HCT116 (cell line): ENCODE measurements at regions not wholly inside any gene's neighbourhood (a gene's known extent, or its start where the extent isn't known, plus 50 kb on each side); places are given as distances from the start of the nearest gene placed in this dataset.

Experiments used
- ATAC-seq: fragments of 200-7000 bp; cut with Tn5 transposase; 2 replicates; pipeline ENCODE4 v1.9.1; 2020; ENCODE audit warnings: mild to moderate bottlenecking, moderate library complexity
- BruUV-seq: library from RNA; stranded (reverse); fragments of 400-500 nt; replicated peaks from 2 replicates; lab custom pipeline; 2021; lab: Mats Ljungman, UMichigan
- CTCF ChIA-PET: fragments of 300-600 bp; sonication (Branson Sonifier 250); formaldehyde crosslinking; loops from one replicate; lab custom pipeline; 2021; ENCODE audit warnings: antibody characterized with exemption; lab: Charles Lee
- POLR2A ChIA-PET: fragments of 300-600, 350-600 bp; sonication (Branson Sonifier 250); formaldehyde crosslinking; loops from one replicate; lab custom pipeline; 2021; ENCODE audit warnings: antibody characterized with exemption; lab: Charles Lee
- RAD21 ChIA-PET, 2 experiments: fragments of 300-600 bp; sonication (Branson Sonifier 250); formaldehyde crosslinking; loops; one replicate each; lab custom pipeline; 2023; ENCODE audit warnings: low total read pairs in 2 of 2; ENCODE audit not compliant: uncharacterized antibody in 2 of 2, unreplicated experiment in 2 of 2, low non-redundant PET in 1 of 2; lab: Charles Lee
- DNase-seq: peaks from one replicate; pipeline ENCODE4 v3.0.0-alpha.2; 2010; ENCODE audit warnings: low read depth, low spot score
- H2AFZ ChIP-seq: fragments of 200-600 bp; shearing (Covaris generic), sonication (generic); 2 replicates; pipeline ENCODE4 v1.6.1; 2017; ENCODE audit warnings: low read depth, mixed run types, mixed read lengths, antibody characterized with exemption, low read length; ENCODE audit not compliant: poor library complexity, severe bottlenecking
- H3K27ac ChIP-seq: 2 replicates; pipeline ENCODE4 v1.5.1; 2012; ENCODE audit warnings: low read depth, low read length
- H3K27me3 ChIP-seq: fragments of 200-600 bp; sonication (generic); 2 replicates; pipeline ENCODE4 v1.6.1; 2016; ENCODE audit warnings: mixed run types, low read length, mixed read lengths; ENCODE audit not compliant: insufficient read depth
- H3K36me3 ChIP-seq, 2 experiments: fragments of 200-500 bp in 1 of 2; fragments of 200-600 bp in 1 of 2; sonication (Bioruptor generic) in 1 of 2; sonication (generic) in 1 of 2; 2 replicates each; pipeline versions ENCODE4 v1.5.1 to v1.6.1; 2014 to 2016; ENCODE audit warnings: low read length in 2 of 2, inconsistent platforms in 1 of 2, mixed read lengths in 1 of 2, mixed run types in 1 of 2; ENCODE audit not compliant: insufficient read depth in 2 of 2, control insufficient read depth in 1 of 2
- H3K4me1 ChIP-seq, 2 experiments: fragments of 200-600 bp in 1 of 2; sonication (generic) in 1 of 2; 2 replicates each; pipeline versions ENCODE4 v1.5.1 to v1.6.1; 2012 to 2017; ENCODE audit warnings: low read length in 2 of 2, inconsistent platforms in 1 of 2, mild to moderate bottlenecking in 1 of 2, mixed read lengths in 1 of 2, mixed run types in 1 of 2, moderate library complexity in 1 of 2; ENCODE audit not compliant: insufficient read depth in 2 of 2, control insufficient read depth in 1 of 2
- H3K4me2 ChIP-seq: fragments of 200-600 bp; sonication (generic); 2 replicates; pipeline ENCODE4 v1.6.1; 2017; ENCODE audit warnings: mixed run types, low read length, mixed read lengths
- H3K4me3 ChIP-seq, 2 experiments: fragments of 200-600 bp in 1 of 2; sonication (generic) in 1 of 2; replicated peaks in 1 of 2; 2 replicates each; pipeline ENCODE4 v1.5.1; 2011 to 2016; ENCODE audit warnings: low read length in 2 of 2, control low read depth in 1 of 2, low read depth in 1 of 2, mild to moderate bottlenecking in 1 of 2, mixed read lengths in 1 of 2, mixed run types in 1 of 2
- H3K79me2 ChIP-seq: fragments of 200-600 bp; sonication (generic); 2 replicates; pipeline ENCODE4 v1.6.1; 2017; ENCODE audit warnings: mild to moderate bottlenecking, mixed run types, low read length, moderate library complexity, mixed read lengths; ENCODE audit not compliant: insufficient read depth
- H3K9ac ChIP-seq: fragments of 200-600 bp; sonication (generic); 2 replicates; pipeline ENCODE4 v1.6.1; 2016; ENCODE audit warnings: low read length, mixed read lengths
- H3K9me2 ChIP-seq: fragments of 200-600 bp; sonication (generic), shearing (Covaris generic); 2 replicates; pipeline ENCODE4 v1.6.1; 2017; ENCODE audit warnings: mixed run types, mild to moderate bottlenecking, moderate library complexity; ENCODE audit not compliant: insufficient read depth
- H3K9me3 ChIP-seq, 2 experiments: fragments of 200-500 bp in 1 of 2; fragments of 200-600 bp in 1 of 2; sonication (Bioruptor generic) in 1 of 2; sonication (generic) in 1 of 2; 2 replicates each; pipeline ENCODE4 v1.6.1; 2014 to 2017; ENCODE audit warnings: low read length in 2 of 2, mixed read lengths in 2 of 2, inconsistent platforms in 1 of 2, low read depth in 1 of 2, mild to moderate bottlenecking in 1 of 2, mixed run types in 1 of 2, moderate library complexity in 1 of 2; ENCODE audit not compliant: control insufficient read depth in 1 of 2, insufficient read depth in 1 of 2
- H4K20me1 ChIP-seq: fragments of 200-600 bp; sonication (generic), shearing (Covaris generic); 2 replicates; pipeline ENCODE4 v1.6.1; 2017; ENCODE audit warnings: mixed run types, mild to moderate bottlenecking, moderate library complexity; ENCODE audit not compliant: insufficient read depth
- ATF3 ChIP-seq: IDR thresholded peaks from 2 replicates; pipeline ENCODE4 v1.6.1; 2012
- CEBPB ChIP-seq: IDR thresholded peaks from 2 replicates; pipeline ENCODE4 v1.6.1; 2012; ENCODE audit warnings: low read depth
- EGR1 ChIP-seq: IDR thresholded peaks from 2 replicates; pipeline ENCODE4 v1.6.1; 2012; ENCODE audit warnings: low read depth
- ELF1 ChIP-seq: IDR thresholded peaks from 2 replicates; pipeline ENCODE4 v1.6.1; 2012; ENCODE audit warnings: low read depth, borderline replicate concordance
- EZH2 ChIP-seq: fragments of 200-600 bp; sonication (generic); IDR thresholded peaks from 2 replicates; pipeline ENCODE4 v1.6.1; 2017; ENCODE audit warnings: antibody characterized with exemption, mixed run types
- EZH2phosphoT487 ChIP-seq: fragments of 200-600 bp; IDR thresholded peaks from 2 replicates; pipeline ENCODE4 v1.6.1; 2018; ENCODE audit warnings: antibody characterized with exemption, borderline replicate concordance
- FOSL1 ChIP-seq: IDR thresholded peaks from 2 replicates; pipeline ENCODE4 v1.6.1; 2012; ENCODE audit warnings: low read depth
- POLR2A ChIP-seq: IDR thresholded peaks from 2 replicates; pipeline ENCODE4 v1.7.0; 2011; ENCODE audit warnings: borderline replicate concordance; ENCODE audit not compliant: insufficient read depth, insufficient read length; ENCODE audit errors: extremely low read depth
- POLR2AphosphoS5 ChIP-seq: IDR thresholded peaks from 2 replicates; pipeline ENCODE4 v1.6.1; 2011; ENCODE audit warnings: mild to moderate bottlenecking, low read depth, low read length, moderate library complexity
- SIN3A ChIP-seq: IDR thresholded peaks from 2 replicates; pipeline ENCODE4 v1.6.1; 2012; ENCODE audit warnings: low read depth
- intact Hi-C: fragments of 100-400 bp; cut with micrococcal nuclease; formaldehyde crosslinking; loops from 2 replicates; pipeline ENCODE4 v1.10.0; 2022
- TF ChIP-seq, protein P1 (sequence below): IDR thresholded peaks from 2 replicates; pipeline ENCODE4 v1.6.1; 2011; ENCODE audit warnings: mild to moderate bottlenecking, low read length, moderate library complexity; ENCODE audit not compliant: insufficient replicate concordance; ENCODE audit errors: extremely low read depth

GRCh38 chr2:217098435-217098834 lies 238.6 kb upstream of the TNP1 start:
- no peak overlapping the region for H3K4me3 ChIP-seq
- ChIA-PET CTCF (no interaction called here), POLR2A (no interaction called here), RAD21 (no interaction called here)
- ATAC-seq (no peak), DNase-seq (no peak)
- no peak overlapping the region for H2AFZ ChIP-seq
- H3K4me1 ChIP-seq: peaks cover 0 to 10% of the 10 kb centered on the region in 2 experiments; a peak in 1 of 4 replicates
- TF ChIP-seq FOSL1 (no peak), ATF3 (no peak), EZH2phosphoT487 (no peak), SIN3A (no peak), EZH2 (no peak), POLR2AphosphoS5 (no peak), POLR2A (no peak), CEBPB (no peak), EGR1 (no peak), ELF1 (no peak)
- TF ChIP-seq, protein P1, sequence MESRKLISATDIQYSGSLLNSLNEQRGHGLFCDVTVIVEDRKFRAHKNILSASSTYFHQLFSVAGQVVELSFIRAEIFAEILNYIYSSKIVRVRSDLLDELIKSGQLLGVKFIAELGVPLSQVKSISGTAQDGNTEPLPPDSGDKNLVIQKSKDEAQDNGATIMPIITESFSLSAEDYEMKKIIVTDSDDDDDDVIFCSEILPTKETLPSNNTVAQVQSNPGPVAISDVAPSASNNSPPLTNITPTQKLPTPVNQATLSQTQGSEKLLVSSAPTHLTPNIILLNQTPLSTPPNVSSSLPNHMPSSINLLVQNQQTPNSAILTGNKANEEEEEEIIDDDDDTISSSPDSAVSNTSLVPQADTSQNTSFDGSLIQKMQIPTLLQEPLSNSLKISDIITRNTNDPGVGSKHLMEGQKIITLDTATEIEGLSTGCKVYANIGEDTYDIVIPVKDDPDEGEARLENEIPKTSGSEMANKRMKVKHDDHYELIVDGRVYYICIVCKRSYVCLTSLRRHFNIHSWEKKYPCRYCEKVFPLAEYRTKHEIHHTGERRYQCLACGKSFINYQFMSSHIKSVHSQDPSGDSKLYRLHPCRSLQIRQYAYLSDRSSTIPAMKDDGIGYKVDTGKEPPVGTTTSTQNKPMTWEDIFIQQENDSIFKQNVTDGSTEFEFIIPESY: no peak
- H3K4me2 ChIP-seq: no peak overlapping the region
- H3K79me2 ChIP-seq: no peaks in the 10 kb centered on the region
- H3K9ac ChIP-seq: no peak overlapping the region
- no peaks in the 10 kb centered on the region for H3K27me3 ChIP-seq
- intact Hi-C loops: no loop called here
- H3K9me3 ChIP-seq: no peaks in the 10 kb centered on the region
- no peak overlapping the region for H3K27ac ChIP-seq
- BruUV-seq: no TSS peak
- no peaks in the 10 kb centered on the region for H3K36me3 ChIP-seq
- no peaks in the 10 kb centered on the region for H4K20me1 ChIP-seq
- H3K9me2 ChIP-seq: no peaks in the 10 kb centered on the region
